ENCODE measurements at regions not wholly inside any gene's neighbourhood (a gene's known extent, or its start where the extent isn't known, plus 50 kb on each side); places are given as distances from the start of the nearest gene placed in this dataset.

DNA sequence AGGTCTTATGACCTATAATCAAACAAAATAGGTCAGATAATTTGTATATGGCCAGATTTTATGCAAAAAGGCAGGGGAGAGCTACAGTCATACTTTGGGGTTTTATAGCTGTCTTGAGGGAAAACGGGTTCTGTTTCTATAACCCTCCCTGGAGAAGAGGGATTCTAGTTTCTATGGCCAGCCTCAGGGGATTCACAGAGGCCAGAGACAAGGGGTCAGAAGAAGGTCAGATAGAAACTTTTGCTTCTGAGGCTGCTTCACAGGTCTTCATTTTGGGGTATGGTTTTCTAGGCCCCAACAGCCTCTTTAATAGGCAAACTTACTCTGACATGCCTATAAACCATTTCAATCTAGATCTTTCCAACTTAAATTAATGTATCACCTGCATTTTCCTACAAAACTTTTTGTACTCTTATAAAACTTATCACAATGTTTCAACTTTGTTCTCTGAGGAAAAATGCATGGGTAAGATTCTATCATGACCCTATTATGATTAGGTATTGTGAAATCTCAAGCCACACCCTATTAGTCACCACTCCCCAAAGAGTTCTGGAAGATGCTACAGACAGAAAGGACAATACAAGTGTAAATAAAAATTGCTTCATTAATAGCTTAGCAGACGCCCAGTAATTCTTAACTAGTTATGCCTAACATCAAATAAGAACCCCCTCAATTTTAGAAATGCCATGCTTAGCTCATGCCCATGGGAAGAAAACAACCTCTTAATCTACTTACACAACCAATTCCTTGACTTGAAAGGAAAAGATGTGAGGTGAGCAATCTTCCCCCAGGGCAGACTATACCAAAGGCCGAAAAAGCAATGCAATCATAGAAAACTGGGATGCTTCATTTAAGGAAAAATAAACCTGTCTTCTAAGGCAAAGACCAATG lies 396.6 kb downstream of the TLR4 start:
- TF ChIP-seq EZH2 (IDR thresholded peaks at IDR 0.05) (no peak), POLR2AphosphoS5 (IDR thresholded peaks at IDR 0.05; ENCODE audit: borderline replicate concordance, low read depth, low read length) (no peak), FOXP2 (optimal IDR thresholded peaks at IDR 0.05; ENCODE audit: control extremely low read depth, extremely low read length, insufficient read depth) (no peak)

Measured in SK-N-MC (cell line).